ENCODE measurements at regions not wholly inside any gene's neighbourhood (a gene's known extent, or its start where the extent isn't known, plus 50 kb on each side); places are given as distances from the start of the nearest gene placed in this dataset.
"Not testable (repeated sequence)": the region's sequence is repeated elsewhere in the genome, so short reads cannot be mapped to it uniquely, and the experiment has no call there.

DNA sequence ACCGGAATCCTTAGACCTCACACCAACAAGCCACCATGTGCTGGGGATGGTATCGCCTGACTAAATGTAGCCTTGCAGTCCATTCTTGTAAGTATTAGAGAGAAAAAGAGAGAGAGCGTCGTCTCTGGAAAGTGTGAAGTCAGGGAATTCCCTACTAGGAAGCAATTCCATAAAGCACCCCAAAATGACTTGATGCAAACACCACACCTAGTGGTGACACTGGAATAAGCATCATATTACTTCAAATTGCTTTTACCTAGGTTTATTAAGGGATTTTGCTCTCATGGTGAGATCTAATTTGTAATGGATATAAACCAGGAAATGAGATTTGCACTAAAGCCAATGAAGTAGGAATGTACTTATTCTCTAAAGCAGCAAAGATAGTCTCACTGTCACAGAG, 111.4 kb upstream of the METTL9 start:
- TF ChIP-seq CTCF, POLR2A, EP300 (IDR thresholded peaks at IDR 0.05): not testable (repeated sequence)

Measured in tibial nerve (tissue), 4 donors.